ENCODE measurements at regions not wholly inside any gene's neighbourhood (a gene's known extent, or its start where the extent isn't known, plus 50 kb on each side); places are given as distances from the start of the nearest gene placed in this dataset.

DNA sequence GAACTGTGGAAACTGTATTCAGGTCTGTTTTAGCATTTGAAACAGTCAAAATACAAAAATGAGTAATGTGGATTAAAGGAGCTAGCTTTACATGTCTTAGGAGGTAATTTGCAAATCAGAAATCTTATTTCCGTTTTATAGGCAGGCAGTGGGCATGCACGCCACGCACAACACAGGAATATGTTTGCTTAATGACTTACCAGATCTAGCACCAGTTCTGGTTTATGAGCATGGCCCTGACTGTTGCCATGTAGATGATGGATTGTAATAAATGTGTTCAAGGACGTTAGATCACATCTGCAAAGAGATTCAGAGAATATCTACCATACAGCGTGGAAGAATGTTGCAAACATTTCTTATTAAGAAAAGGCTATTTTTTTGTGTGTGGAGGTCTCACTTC, 344.5 kb upstream of the NR3C2 start:
- no peak for FAIRE-seq

GRCh38 chr4:148782284-148782683, 340.1 kb upstream of the NR3C2 start:
- no peaks in the 10 kb centered on the region for H3K79me2 ChIP-seq (ENCODE audit: control insufficient read depth, insufficient read depth, low read length)
- H3K36me3 ChIP-seq (ENCODE audit: control insufficient read depth in 2 of 2, insufficient read depth in 2 of 2, low read length in 1 of 2), result no peaks in the 10 kb centered on the region
- intact Hi-C loops (cut with micrococcal nuclease; ENCODE audit: unreplicated experiment) (no loop called here), in situ Hi-C loops (cut with MboI) (no loop called here)
- no peak overlapping the region for H3K27ac ChIP-seq (ENCODE audit: control insufficient read depth, insufficient read depth)
- TF ChIP-seq KLF5 (IDR thresholded peaks at IDR 0.05; ENCODE audit: partially characterized antibody) (no peak), IKZF2 (IDR thresholded peaks at IDR 0.05) (no peak), RAD21 (IDR thresholded peaks at IDR 0.05; ENCODE audit: insufficient read depth, low read depth, low read length) (no peak)
- TF ChIP-seq, protein P1, sequence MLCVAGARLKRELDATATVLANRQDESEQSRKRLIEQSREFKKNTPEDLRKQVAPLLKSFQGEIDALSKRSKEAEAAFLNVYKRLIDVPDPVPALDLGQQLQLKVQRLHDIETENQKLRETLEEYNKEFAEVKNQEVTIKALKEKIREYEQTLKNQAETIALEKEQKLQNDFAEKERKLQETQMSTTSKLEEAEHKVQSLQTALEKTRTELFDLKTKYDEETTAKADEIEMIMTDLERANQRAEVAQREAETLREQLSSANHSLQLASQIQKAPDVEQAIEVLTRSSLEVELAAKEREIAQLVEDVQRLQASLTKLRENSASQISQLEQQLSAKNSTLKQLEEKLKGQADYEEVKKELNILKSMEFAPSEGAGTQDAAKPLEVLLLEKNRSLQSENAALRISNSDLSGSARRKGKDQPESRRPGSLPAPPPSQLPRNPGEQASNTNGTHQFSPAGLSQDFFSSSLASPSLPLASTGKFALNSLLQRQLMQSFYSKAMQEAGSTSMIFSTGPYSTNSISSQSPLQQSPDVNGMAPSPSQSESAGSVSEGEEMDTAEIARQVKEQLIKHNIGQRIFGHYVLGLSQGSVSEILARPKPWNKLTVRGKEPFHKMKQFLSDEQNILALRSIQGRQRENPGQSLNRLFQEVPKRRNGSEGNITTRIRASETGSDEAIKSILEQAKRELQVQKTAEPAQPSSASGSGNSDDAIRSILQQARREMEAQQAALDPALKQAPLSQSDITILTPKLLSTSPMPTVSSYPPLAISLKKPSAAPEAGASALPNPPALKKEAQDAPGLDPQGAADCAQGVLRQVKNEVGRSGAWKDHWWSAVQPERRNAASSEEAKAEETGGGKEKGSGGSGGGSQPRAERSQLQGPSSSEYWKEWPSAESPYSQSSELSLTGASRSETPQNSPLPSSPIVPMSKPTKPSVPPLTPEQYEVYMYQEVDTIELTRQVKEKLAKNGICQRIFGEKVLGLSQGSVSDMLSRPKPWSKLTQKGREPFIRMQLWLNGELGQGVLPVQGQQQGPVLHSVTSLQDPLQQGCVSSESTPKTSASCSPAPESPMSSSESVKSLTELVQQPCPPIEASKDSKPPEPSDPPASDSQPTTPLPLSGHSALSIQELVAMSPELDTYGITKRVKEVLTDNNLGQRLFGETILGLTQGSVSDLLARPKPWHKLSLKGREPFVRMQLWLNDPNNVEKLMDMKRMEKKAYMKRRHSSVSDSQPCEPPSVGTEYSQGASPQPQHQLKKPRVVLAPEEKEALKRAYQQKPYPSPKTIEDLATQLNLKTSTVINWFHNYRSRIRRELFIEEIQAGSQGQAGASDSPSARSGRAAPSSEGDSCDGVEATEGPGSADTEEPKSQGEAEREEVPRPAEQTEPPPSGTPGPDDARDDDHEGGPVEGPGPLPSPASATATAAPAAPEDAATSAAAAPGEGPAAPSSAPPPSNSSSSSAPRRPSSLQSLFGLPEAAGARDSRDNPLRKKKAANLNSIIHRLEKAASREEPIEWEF (IDR thresholded peaks at IDR 0.05; ENCODE audit: insufficient replicate concordance, low read depth, low read length), result no peak
- H3K9ac ChIP-seq (ENCODE audit: control insufficient read depth, insufficient read depth, low read length), result no peak overlapping the region
- CTCF ChIA-PET, result no interaction called here
- SMC1A ChIA-PET (ENCODE audit: uncharacterized antibody, unreplicated experiment), result interaction anchor here (1.6 kb wide), 1 partner anchor 20 kb away, joined by 5 read pairs; no protein-coding TSS in a partner anchor
- H3K9me3 ChIP-seq (replicated peaks; ENCODE audit: control insufficient read depth, insufficient read depth, low read length), result no peaks in the 10 kb centered on the region
- H3K4me3 ChIP-seq, result no peak overlapping the region
- no peaks in the 10 kb centered on the region for H3K4me1 ChIP-seq (ENCODE audit: control insufficient read depth, insufficient read depth, low read length)
- BruUV-seq (replicated peaks), result no TSS peak
- ATAC-seq (no peak), FAIRE-seq (no peak), DNase-seq (ENCODE audit: low read depth, low spot score) (no peak)
- no peak overlapping the region for H2AFZ ChIP-seq (ENCODE audit: control insufficient read depth, low read depth, low read length)
- POLR2A ChIA-PET, result no interaction called here
- H3K27me3 ChIP-seq (replicated peaks in 1 of 2; ENCODE audit: control insufficient read depth in 2 of 2, insufficient read depth in 2 of 2, low read length in 1 of 2), result no peaks in the 10 kb centered on the region
- H3K4me2 ChIP-seq (ENCODE audit: control insufficient read depth, insufficient read depth), result no peak overlapping the region
- no peaks in the 10 kb centered on the region for H4K20me1 ChIP-seq (ENCODE audit: control insufficient read depth, insufficient read depth)
- RAD21 ChIA-PET (ENCODE audit: unreplicated experiment), result no interaction called here
- 72% methylated on average over 4 of the region's 4 CpGs for WGBS (ENCODE audit: insufficient coverage, insufficient replicate concordance, low lambda C conversion rate, missing lambda C conversion rate)

More for the DNA sequence above, 344.5 kb upstream of the NR3C2 start:
- Histone ChIP-seq H3K27ac (ENCODE audit: control insufficient read depth, insufficient read depth) (no peak overlapping the region), H3K4me1 (ENCODE audit: control insufficient read depth, insufficient read depth, low read length) (no peaks in the 10 kb centered on the region), H3K9ac (ENCODE audit: control insufficient read depth, insufficient read depth, low read length) (no peak overlapping the region), H3K4me2 (ENCODE audit: control insufficient read depth, insufficient read depth) (no peak overlapping the region), H3K27me3 (replicated peaks in 1 of 2; ENCODE audit: control insufficient read depth in 2 of 2, insufficient read depth in 2 of 2, low read length in 1 of 2) (no peaks in the 10 kb centered on the region; a peak in 1 of 4 replicates), H2AFZ (ENCODE audit: control insufficient read depth, low read depth, low read length) (no peak overlapping the region), H3K4me3 (no peak overlapping the region), H3K9me3 (replicated peaks; ENCODE audit: control insufficient read depth, insufficient read depth, low read length) (no peaks in the 10 kb centered on the region), H3K79me2 (ENCODE audit: control insufficient read depth, insufficient read depth, low read length) (no peaks in the 10 kb centered on the region), H3K36me3 (ENCODE audit: control insufficient read depth in 2 of 2, insufficient read depth in 2 of 2, low read length in 1 of 2) (no peaks in the 10 kb centered on the region), H4K20me1 (ENCODE audit: control insufficient read depth, insufficient read depth) (no peaks in the 10 kb centered on the region)
- in situ Hi-C loops (cut with MboI), result no loop called here
- TF ChIP-seq SMAD1 (IDR thresholded peaks at IDR 0.05; ENCODE audit: low read depth, partially characterized antibody), result no peak
- TF ChIP-seq WRNIP1 (IDR thresholded peaks at IDR 0.05; ENCODE audit: borderline replicate concordance, low read depth, low read length), result no peak
- BruUV-seq (replicated peaks), result no TSS peak
- POLR2A ChIA-PET, result no interaction called here
- RAD21 ChIA-PET (ENCODE audit: unreplicated experiment), result no interaction called here
- 12% methylated on average over 5 of the region's 5 CpGs for WGBS (ENCODE audit: insufficient coverage, insufficient replicate concordance, low lambda C conversion rate, missing lambda C conversion rate)
- no peak for DNase-seq (ENCODE audit: low read depth, low spot score)
- SMC1A ChIA-PET (ENCODE audit: uncharacterized antibody, unreplicated experiment), result no interaction called here
- CTCF ChIA-PET, result no interaction called here
- ATAC-seq, result no peak
- intact Hi-C loops (cut with micrococcal nuclease; ENCODE audit: unreplicated experiment), result no loop called here

Data from GM12878 (cell line).